ENCODE measurements at regions not wholly inside any gene's neighbourhood (a gene's known extent, or its start where the extent isn't known, plus 50 kb on each side); places are given as distances from the start of the nearest gene placed in this dataset.

- peaks cover 5 to 13% (median 8%) of the 10 kb centered on the region in 3 donors for H3K4me1 ChIP-seq (ENCODE audit: control insufficient read depth in 3 of 3, insufficient read depth in 3 of 3, low read length in 3 of 3)
- H3K36me3 ChIP-seq (ENCODE audit: control insufficient read depth in 3 of 3, insufficient read depth in 3 of 3, low read length in 3 of 3), result no peaks in the 10 kb centered on the region
- no peak overlapping the region for H3K27ac ChIP-seq (ENCODE audit: low read depth, low read length)
- peaks cover 0 to 2% (median 0%) of the 10 kb centered on the region in 3 donors for H3K9me3 ChIP-seq (ENCODE audit: control insufficient read depth in 3 of 3, low read length in 3 of 3)
- H3K27me3 ChIP-seq (ENCODE audit: control insufficient read depth in 3 of 3, insufficient read depth in 3 of 3, low read length in 3 of 3), result peaks cover 0 to 5% (median 0%) of the 10 kb centered on the region in 3 donors
- H3K9ac ChIP-seq (ENCODE audit: low read depth in 1 of 3, low read length in 3 of 3), result no peak overlapping the region
- no peak overlapping the region for H3K4me3 ChIP-seq (ENCODE audit: low read length in 3 of 3)
Observed at GRCh38 chr15:99921101-99921500, 187.9 kb upstream of the LYSMD4 start.

GRCh38 chr15:99918072-99918471 lies 184.8 kb upstream of the LYSMD4 start:
- H3K9ac ChIP-seq (ENCODE audit: low read depth in 1 of 3, low read length in 3 of 3), result no peak overlapping the region
- peaks cover 3 to 11% (median 8%) of the 10 kb centered on the region in 3 donors for H3K4me1 ChIP-seq (ENCODE audit: control insufficient read depth in 3 of 3, insufficient read depth in 3 of 3, low read length in 3 of 3)
- no peaks in the 10 kb centered on the region for H3K36me3 ChIP-seq (ENCODE audit: control insufficient read depth in 3 of 3, insufficient read depth in 3 of 3, low read length in 3 of 3)
- peaks cover 0 to 2% (median 0%) of the 10 kb centered on the region in 3 donors for H3K9me3 ChIP-seq (ENCODE audit: control insufficient read depth in 3 of 3, low read length in 3 of 3)
- H3K27me3 ChIP-seq (ENCODE audit: control insufficient read depth in 3 of 3, insufficient read depth in 3 of 3, low read length in 3 of 3), result peaks cover 0 to 5% (median 0%) of the 10 kb centered on the region in 3 donors
- no peak overlapping the region for H3K4me3 ChIP-seq (ENCODE audit: low read length in 3 of 3)
- no peak overlapping the region for H3K27ac ChIP-seq (ENCODE audit: low read depth, low read length)

- Histone ChIP-seq H3K36me3 (ENCODE audit: control insufficient read depth in 3 of 3, insufficient read depth in 3 of 3, low read length in 3 of 3) (no peaks in the 10 kb centered on the region), H3K27ac (ENCODE audit: low read depth, low read length) (no peak overlapping the region), H3K27me3 (ENCODE audit: control insufficient read depth in 3 of 3, insufficient read depth in 3 of 3, low read length in 3 of 3) (peaks cover 0 to 5% (median 0%) of the 10 kb centered on the region in 3 donors), H3K4me1 (ENCODE audit: control insufficient read depth in 3 of 3, insufficient read depth in 3 of 3, low read length in 3 of 3) (peaks cover 3 to 11% (median 8%) of the 10 kb centered on the region in 3 donors), H3K9me3 (ENCODE audit: control insufficient read depth in 3 of 3, low read length in 3 of 3) (peaks cover 0 to 2% (median 0%) of the 10 kb centered on the region in 3 donors), H3K4me3 (ENCODE audit: low read length in 3 of 3) (no peak overlapping the region), H3K9ac (ENCODE audit: low read depth in 1 of 3, low read length in 3 of 3) (no peak overlapping the region)
Observed at GRCh38 chr15:99917252-99917651, 184.0 kb upstream of the LYSMD4 start.

GRCh38 chr15:99916668-99917223 lies 183.5 kb upstream of the LYSMD4 start:
- Histone ChIP-seq H3K9me3 (ENCODE audit: control insufficient read depth in 3 of 3, low read length in 3 of 3) (peaks cover 0 to 2% (median 0%) of the 10 kb centered on the region in 3 donors), H3K27me3 (ENCODE audit: control insufficient read depth in 3 of 3, insufficient read depth in 3 of 3, low read length in 3 of 3) (peaks cover 0 to 5% (median 0%) of the 10 kb centered on the region in 3 donors), H3K4me1 (ENCODE audit: control insufficient read depth in 3 of 3, insufficient read depth in 3 of 3, low read length in 3 of 3) (peaks cover 3 to 11% (median 8%) of the 10 kb centered on the region in 3 donors), H3K9ac (ENCODE audit: low read depth in 1 of 3, low read length in 3 of 3) (no peak overlapping the region), H3K27ac (ENCODE audit: low read depth, low read length) (no peak overlapping the region), H3K36me3 (ENCODE audit: control insufficient read depth in 3 of 3, insufficient read depth in 3 of 3, low read length in 3 of 3) (no peaks in the 10 kb centered on the region), H3K4me3 (ENCODE audit: low read length in 3 of 3) (no peak overlapping the region)

- peaks cover 0 to 2% (median 0%) of the 10 kb centered on the region in 3 donors for H3K9me3 ChIP-seq (ENCODE audit: control insufficient read depth in 3 of 3, low read length in 3 of 3)
- H3K4me1 ChIP-seq (ENCODE audit: control insufficient read depth in 3 of 3, insufficient read depth in 3 of 3, low read length in 3 of 3), result peaks cover 3 to 11% (median 8%) of the 10 kb centered on the region in 3 donors
- H3K4me3 ChIP-seq (ENCODE audit: low read length in 3 of 3), result no peak overlapping the region
- peaks cover 0 to 5% (median 0%) of the 10 kb centered on the region in 3 donors for H3K27me3 ChIP-seq (ENCODE audit: control insufficient read depth in 3 of 3, insufficient read depth in 3 of 3, low read length in 3 of 3)
- H3K27ac ChIP-seq (ENCODE audit: low read depth, low read length), result no peak overlapping the region
- no peaks in the 10 kb centered on the region for H3K36me3 ChIP-seq (ENCODE audit: control insufficient read depth in 3 of 3, insufficient read depth in 3 of 3, low read length in 3 of 3)
- no peak overlapping the region for H3K9ac ChIP-seq (ENCODE audit: low read depth in 1 of 3, low read length in 3 of 3)
Observed at GRCh38 chr15:99914723-99915122, 181.5 kb upstream of the LYSMD4 start.

- no peak overlapping the region for H3K27ac ChIP-seq (ENCODE audit: low read depth, low read length)
- no peaks in the 10 kb centered on the region for H3K36me3 ChIP-seq (ENCODE audit: control insufficient read depth in 3 of 3, insufficient read depth in 3 of 3, low read length in 3 of 3)
- no peak overlapping the region for H3K9ac ChIP-seq (ENCODE audit: low read depth in 1 of 3, low read length in 3 of 3)
- peaks cover 0 to 3% (median 0%) of the 10 kb centered on the region in 3 donors for H3K9me3 ChIP-seq (ENCODE audit: control insufficient read depth in 3 of 3, low read length in 3 of 3)
- no peak overlapping the region for H3K4me3 ChIP-seq (ENCODE audit: low read length in 3 of 3)
- peaks cover 0 to 6% (median 5%) of the 10 kb centered on the region in 3 donors for H3K4me1 ChIP-seq (ENCODE audit: control insufficient read depth in 3 of 3, insufficient read depth in 3 of 3, low read length in 3 of 3)
- no peaks in the 10 kb centered on the region for H3K27me3 ChIP-seq (ENCODE audit: control insufficient read depth in 3 of 3, insufficient read depth in 3 of 3, low read length in 3 of 3)
Observed at GRCh38 chr15:99911816-99912215, 178.6 kb upstream of the LYSMD4 start.

GRCh38 chr15:99909592-99910295 lies 176.5 kb upstream of the LYSMD4 start:
- H3K9ac ChIP-seq (ENCODE audit: low read depth in 1 of 3, low read length in 3 of 3), result no peak overlapping the region
- no peaks in the 10 kb centered on the region for H3K36me3 ChIP-seq (ENCODE audit: control insufficient read depth in 3 of 3, insufficient read depth in 3 of 3, low read length in 3 of 3)
- peaks cover 0 to 3% (median 0%) of the 10 kb centered on the region in 3 donors for H3K9me3 ChIP-seq (ENCODE audit: control insufficient read depth in 3 of 3, low read length in 3 of 3)
- H3K27ac ChIP-seq (ENCODE audit: low read depth, low read length), result no peak overlapping the region
- H3K4me1 ChIP-seq (ENCODE audit: control insufficient read depth in 3 of 3, insufficient read depth in 3 of 3, low read length in 3 of 3), result no peaks in the 10 kb centered on the region
- H3K27me3 ChIP-seq (ENCODE audit: control insufficient read depth in 3 of 3, insufficient read depth in 3 of 3, low read length in 3 of 3), result no peaks in the 10 kb centered on the region
- H3K4me3 ChIP-seq (ENCODE audit: low read length in 3 of 3), result no peak overlapping the region

GRCh38 chr15:99907698-99908097 lies 174.5 kb upstream of the LYSMD4 start:
- Histone ChIP-seq H3K4me3 (ENCODE audit: low read length in 3 of 3) (no peak overlapping the region), H3K9me3 (ENCODE audit: control insufficient read depth in 3 of 3, low read length in 3 of 3) (peaks cover 0 to 3% (median 0%) of the 10 kb centered on the region in 3 donors), H3K9ac (ENCODE audit: low read depth in 1 of 3, low read length in 3 of 3) (no peak overlapping the region), H3K4me1 (ENCODE audit: control insufficient read depth in 3 of 3, insufficient read depth in 3 of 3, low read length in 3 of 3) (no peaks in the 10 kb centered on the region), H3K27ac (ENCODE audit: low read depth, low read length) (no peak overlapping the region), H3K36me3 (ENCODE audit: control insufficient read depth in 3 of 3, insufficient read depth in 3 of 3, low read length in 3 of 3) (no peaks in the 10 kb centered on the region), H3K27me3 (ENCODE audit: control insufficient read depth in 3 of 3, insufficient read depth in 3 of 3, low read length in 3 of 3) (no peaks in the 10 kb centered on the region)

- Histone ChIP-seq H3K4me3 (ENCODE audit: low read length in 3 of 3) (no peak overlapping the region), H3K9me3 (ENCODE audit: control insufficient read depth in 3 of 3, low read length in 3 of 3) (peaks cover 0 to 3% (median 0%) of the 10 kb centered on the region in 3 donors), H3K36me3 (ENCODE audit: control insufficient read depth in 3 of 3, insufficient read depth in 3 of 3, low read length in 3 of 3) (no peaks in the 10 kb centered on the region), H3K9ac (ENCODE audit: low read depth in 1 of 3, low read length in 3 of 3) (no peak overlapping the region), H3K27me3 (ENCODE audit: control insufficient read depth in 3 of 3, insufficient read depth in 3 of 3, low read length in 3 of 3) (no peaks in the 10 kb centered on the region), H3K27ac (ENCODE audit: low read depth, low read length) (no peak overlapping the region), H3K4me1 (ENCODE audit: control insufficient read depth in 3 of 3, insufficient read depth in 3 of 3, low read length in 3 of 3) (no peaks in the 10 kb centered on the region)
Observed at GRCh38 chr15:99906793-99907192, 173.6 kb upstream of the LYSMD4 start.

GRCh38 chr15:99906311-99906710 lies 173.1 kb upstream of the LYSMD4 start:
- no peaks in the 10 kb centered on the region for H3K27me3 ChIP-seq (ENCODE audit: control insufficient read depth in 3 of 3, insufficient read depth in 3 of 3, low read length in 3 of 3)
- no peak overlapping the region for H3K9ac ChIP-seq (ENCODE audit: low read depth in 1 of 3, low read length in 3 of 3)
- H3K27ac ChIP-seq (ENCODE audit: low read depth, low read length), result no peak overlapping the region
- H3K36me3 ChIP-seq (ENCODE audit: control insufficient read depth in 3 of 3, insufficient read depth in 3 of 3, low read length in 3 of 3), result no peaks in the 10 kb centered on the region
- H3K4me1 ChIP-seq (ENCODE audit: control insufficient read depth in 3 of 3, insufficient read depth in 3 of 3, low read length in 3 of 3), result no peaks in the 10 kb centered on the region
- H3K4me3 ChIP-seq (ENCODE audit: low read length in 3 of 3), result no peak overlapping the region
- peaks cover 0 to 3% (median 0%) of the 10 kb centered on the region in 3 donors for H3K9me3 ChIP-seq (ENCODE audit: control insufficient read depth in 3 of 3, low read length in 3 of 3)
